Right ventricle myocardium superior (tissue), 1 donor: ENCODE measurements at regions not wholly inside any gene's neighbourhood (a gene's known extent, or its start where the extent isn't known, plus 50 kb on each side); places are given as distances from the start of the nearest gene placed in this dataset.
"Not testable (repeated sequence)": the region's sequence is repeated elsewhere in the genome, so short reads cannot be mapped to it uniquely, and the experiment has no call there.

Source experiments
- ATAC-seq: fragments of 200-7000 bp; cut with Tn5 transposase; one replicate; pipeline ENCODE4 v1.9.1; 2020; ENCODE audit warnings: mild to moderate bottlenecking; ENCODE audit not compliant: poor library complexity
- DNase-seq: peaks from one replicate; pipeline ENCODE4 v3.0.0-alpha.2; 2020
- intact Hi-C: fragments of 100-400 bp; cut with DNase I; formaldehyde crosslinking; loops from one replicate; pipeline ENCODE4 v1.11.2; 2022
- donor health status: DM: no; HTN: yes; CAD: no; lungs with severe emphysema.

DNA sequence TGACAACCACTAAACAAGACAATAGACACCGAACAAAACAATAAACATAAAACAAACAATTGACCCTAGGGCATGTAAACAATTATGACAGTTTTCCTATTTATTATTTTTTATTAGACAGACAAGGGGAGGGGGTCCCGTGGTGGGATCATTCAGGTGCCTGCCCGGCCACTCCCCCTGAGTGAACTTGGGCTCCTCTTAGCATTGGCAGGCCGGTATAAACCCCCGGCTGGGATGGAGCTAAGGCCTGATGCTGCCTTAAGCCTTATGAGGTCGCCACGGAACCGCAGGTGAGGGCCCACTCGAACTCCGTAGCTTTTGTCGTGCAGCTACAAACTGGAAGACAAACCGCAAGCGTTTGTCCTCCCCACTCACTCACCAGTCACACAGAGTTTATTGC lies 121.8 kb upstream of the KCNJ3 start:
- DNase-seq, ATAC-seq, intact Hi-C loops: not testable (repeated sequence)

DNA sequence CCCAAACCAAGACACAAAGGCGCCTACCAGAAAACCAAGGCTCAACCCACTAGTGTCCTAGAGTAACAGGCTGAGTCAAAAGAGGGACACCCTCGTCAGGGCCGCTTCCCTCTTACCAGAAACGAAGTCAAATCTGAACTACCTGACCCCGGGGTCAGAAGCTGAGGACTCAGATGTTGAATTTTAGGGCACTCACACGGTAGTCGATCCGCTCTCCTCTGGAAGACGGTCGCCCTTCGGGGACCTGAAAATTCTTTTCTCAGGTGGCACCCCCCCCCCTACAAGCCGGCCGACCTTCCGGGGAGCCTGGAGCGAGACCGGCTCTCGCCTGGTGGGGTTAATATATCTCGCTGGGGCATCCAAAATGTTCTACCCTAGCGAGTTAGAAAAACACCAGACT lies 121.1 kb upstream of the KCNJ3 start:
- no peak for ATAC-seq

DNA sequence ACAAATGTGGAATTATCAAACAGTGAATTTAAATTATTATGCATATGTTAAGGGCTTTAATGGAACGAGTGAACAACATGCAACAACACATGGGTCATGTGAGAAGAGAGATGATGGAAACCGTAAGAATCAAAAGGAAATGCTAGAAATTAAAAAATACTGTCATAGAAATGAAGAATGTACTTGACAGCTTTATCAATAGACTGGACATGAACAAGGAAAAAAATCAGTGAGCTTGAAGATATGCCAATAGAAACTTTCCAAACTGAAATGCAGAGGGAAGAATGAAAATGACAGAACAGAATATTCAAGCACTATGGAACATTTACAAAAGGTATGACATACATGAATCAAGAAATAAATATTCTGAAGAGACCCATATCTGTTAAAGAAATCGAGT lies 117.7 kb upstream of the KCNJ3 start:
- intact Hi-C loops = no loop called here
- no peak for DNase-seq
- no peak for ATAC-seq

More for the DNA sequence above, 121.1 kb upstream of the KCNJ3 start:
- no peak for DNase-seq
- intact Hi-C loops = no loop called here

GRCh38 chr2:154582694-154583093 lies 115.8 kb upstream of the KCNJ3 start:
- DNase-seq, ATAC-seq, intact Hi-C loops: not testable (repeated sequence)

DNA sequence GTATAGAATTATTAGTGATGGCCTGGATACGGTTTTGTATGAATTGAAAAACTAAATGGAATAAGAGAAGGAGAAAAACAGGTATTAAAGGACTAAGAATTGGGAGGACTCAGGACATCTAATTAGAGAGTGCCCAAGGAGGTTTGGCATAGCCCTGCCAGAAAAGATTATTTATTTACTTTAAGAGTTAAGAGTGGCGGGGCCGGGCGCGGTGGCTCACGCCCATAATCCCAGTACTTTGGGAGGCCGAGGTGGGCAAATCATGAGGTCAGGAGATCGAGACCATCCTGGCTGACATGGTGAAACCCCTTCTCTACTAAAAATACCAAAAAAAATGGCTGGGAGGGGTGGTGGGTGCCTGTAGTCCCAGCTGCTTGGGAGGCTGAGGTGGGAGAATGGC lies 115.2 kb upstream of the KCNJ3 start:
- intact Hi-C loops, DNase-seq, ATAC-seq: not testable (repeated sequence)

DNA sequence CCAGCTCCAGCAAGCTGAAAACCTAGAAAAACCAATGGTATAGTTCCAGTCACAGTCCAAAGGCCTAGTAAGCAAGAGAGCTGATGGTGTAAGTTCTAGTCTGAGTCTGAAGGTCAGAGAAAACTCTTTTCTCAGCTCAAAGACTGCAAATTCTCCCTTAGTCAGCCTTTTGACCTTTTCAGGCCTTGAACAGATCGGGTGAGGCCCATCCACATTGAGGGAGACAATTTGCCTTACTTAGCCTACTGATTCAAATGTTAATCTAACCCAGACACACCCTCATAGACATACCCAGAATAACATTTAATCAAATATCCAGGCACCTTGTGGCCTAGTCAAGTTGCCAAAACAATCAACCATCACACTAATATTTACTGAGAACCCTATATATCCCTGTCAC lies 110.8 kb upstream of the KCNJ3 start:
- no peak for ATAC-seq
- DNase-seq = no peak
- intact Hi-C loops = no loop called here

DNA sequence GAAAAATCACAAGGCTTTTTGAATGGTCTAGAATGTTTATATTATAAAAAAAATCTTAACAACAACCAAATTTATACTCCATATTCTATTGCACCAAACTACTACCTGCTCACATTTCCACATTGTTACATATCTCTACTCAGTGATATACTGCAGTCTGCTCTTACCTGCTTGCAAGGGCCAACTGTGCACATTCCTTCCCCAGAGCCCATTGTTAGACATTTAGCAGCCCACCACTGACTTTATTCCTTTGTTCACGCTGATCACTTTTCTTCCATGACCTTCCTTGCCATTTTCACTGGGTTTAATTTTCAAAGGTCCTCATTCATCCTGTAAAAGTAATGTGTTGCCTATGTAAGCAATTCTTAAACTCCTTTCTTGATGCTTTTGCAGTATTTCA lies 109.7 kb upstream of the KCNJ3 start:
- intact Hi-C loops = no loop called here
- ATAC-seq = no peak
- DNase-seq = no peak

DNA sequence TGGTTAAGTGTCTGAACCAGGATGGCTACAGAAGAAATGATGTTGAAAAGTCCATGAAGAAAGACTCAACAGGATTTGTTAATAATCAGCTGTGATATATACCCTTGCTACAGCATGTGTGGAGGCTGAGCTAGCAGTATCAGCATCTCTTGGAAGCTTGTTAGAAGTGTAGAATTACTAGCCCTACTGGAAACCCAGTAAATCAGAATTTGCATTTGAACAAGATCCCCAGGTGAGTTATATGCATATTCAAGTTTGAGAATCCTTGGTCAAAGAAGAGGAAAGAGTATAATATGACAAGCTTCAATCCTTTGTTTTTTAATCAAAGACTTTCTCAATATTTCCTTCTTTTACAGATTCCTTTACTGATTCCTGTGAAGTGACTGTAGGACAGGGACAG lies 109.0 kb upstream of the KCNJ3 start:
- intact Hi-C loops = no loop called here
- no peak for ATAC-seq
- no peak for DNase-seq

- intact Hi-C loops = no loop called here
- DNase-seq (no peak), ATAC-seq (no peak)
These were observed 107.1 kb upstream of the KCNJ3 start for GRCh38 chr2:154591294-154591820.

GRCh38 chr2:154599189-154599588 lies 99.3 kb upstream of the KCNJ3 start:
- intact Hi-C loops = no loop called here
- DNase-seq (no peak), ATAC-seq (no peak)

DNA sequence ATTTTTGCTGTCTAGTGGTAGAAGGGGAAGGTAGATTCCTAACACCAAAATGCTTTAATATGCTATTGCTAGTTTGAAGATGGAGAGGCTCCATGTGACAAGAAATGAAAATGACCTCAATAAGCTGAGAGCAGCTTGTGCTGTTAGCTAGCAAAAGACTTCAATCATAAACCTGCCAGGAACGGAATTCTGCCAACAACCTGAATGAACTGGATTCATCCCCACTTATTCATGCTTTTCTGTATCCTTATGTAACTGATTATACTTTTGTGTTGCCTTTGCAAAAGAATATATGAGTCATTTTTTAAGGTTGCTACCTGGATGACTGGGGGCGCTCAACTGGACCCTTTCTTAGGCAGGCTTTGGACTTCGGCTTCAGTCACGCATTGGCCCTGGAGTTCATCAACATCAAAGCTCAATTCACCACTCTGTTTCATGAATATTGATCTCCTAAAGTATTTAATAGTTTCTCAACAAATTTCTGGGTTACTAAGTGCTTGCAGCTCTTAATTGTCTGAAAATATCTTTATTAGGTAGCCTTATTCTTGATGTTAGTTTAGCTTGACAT lies 97.5 kb upstream of the KCNJ3 start:
- intact Hi-C loops = no loop called here
- DNase-seq (no peak), ATAC-seq (no peak)

- ATAC-seq = no peak
- DNase-seq = no peak
- intact Hi-C loops = no loop called here
These were observed 94.8 kb upstream of the KCNJ3 start for GRCh38 chr2:154603682-154604081.

GRCh38 chr2:154608438-154608837 lies 90.1 kb upstream of the KCNJ3 start:
- no peak for ATAC-seq
- intact Hi-C loops = no loop called here
- DNase-seq = no peak

DNA sequence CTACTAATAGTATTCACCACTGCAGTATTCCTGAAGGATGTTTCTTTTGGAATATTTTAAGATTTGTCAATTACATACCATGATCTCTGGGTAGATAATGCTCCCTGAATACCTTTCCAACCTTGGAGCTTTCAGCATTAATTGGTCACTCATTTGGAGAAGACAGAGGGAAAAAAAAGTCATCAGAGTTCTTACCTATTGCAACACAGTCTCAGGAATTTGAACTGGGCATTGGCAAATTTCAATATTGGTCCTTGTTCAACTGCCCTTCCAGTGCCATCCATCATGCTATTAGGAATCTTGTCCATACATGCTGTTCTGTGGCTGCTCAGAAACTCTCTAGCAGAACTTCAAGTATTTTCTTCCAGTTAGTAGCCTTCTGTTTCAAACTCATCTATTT lies 83.6 kb upstream of the KCNJ3 start:
- intact Hi-C loops = no loop called here
- no peak for DNase-seq
- no peak for ATAC-seq

DNA sequence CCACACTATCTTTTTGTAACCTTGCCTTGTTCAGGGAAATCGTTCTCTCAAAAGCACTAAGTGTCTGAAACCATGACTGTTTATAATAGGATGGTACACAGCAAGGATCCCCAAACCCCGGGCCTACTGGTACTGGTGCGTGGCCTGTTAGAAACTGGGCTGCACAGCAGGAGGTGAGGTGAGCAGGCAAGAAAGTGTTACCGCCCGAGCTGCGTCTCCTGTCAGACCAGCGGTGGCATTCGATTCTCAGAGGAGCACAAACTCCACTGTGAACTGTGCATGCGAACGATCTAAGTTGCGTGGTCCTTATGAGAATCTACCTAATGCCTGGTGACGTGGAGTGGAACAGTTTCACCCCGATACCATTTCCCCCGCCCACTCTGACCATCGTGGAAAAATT lies 81.8 kb upstream of the KCNJ3 start:
- intact Hi-C loops = no loop called here
- no peak for DNase-seq

DNA sequence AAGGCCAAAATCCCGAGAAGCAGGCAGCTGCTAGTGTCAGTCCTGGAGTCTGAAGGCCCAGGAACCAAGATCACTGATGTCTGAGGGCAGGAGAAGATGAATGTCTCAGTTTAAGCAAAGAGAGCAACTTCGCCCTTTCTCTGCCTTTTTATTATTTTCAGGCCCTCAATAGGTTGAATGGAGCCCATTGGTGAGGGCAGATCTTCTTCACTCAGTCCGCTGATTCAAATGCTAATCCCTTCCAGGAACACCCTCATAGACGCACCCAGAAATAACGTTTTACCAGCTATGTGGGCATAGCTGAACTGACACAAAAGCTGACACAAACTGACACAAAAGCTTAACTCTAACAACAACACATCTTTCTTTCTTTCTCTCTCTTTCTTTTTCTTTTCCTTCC lies 78.0 kb upstream of the KCNJ3 start:
- no peak for DNase-seq
- ATAC-seq = no peak
- intact Hi-C loops = no loop called here

More for the DNA sequence above, 81.8 kb upstream of the KCNJ3 start:
- ATAC-seq = no peak

DNA sequence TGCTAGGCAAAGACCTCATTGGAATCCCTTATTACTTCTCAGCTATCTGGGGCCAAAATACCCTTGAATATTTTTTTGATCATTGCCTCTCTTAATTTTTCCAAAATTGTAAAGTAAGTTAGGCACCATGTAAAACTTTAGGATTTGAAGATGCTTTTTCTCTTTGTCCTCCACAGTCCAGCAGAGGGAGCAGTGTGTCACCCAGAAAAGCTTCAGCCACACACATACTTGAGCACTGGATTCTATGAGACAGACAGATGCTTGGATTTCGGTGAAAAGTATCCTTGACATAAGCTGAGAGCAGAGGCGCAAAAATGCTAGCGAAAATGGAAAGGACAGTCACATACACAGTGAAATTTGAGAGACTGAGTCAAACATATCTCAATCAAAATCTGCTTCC lies 74.7 kb upstream of the KCNJ3 start:
- peak; percentile 41 for ATAC-seq

GRCh38 chr2:154637456-154637855 lies 61.0 kb upstream of the KCNJ3 start:
- DNase-seq = no peak
- ATAC-seq = no peak
- intact Hi-C loops = no loop called here

More for the DNA sequence above, 74.7 kb upstream of the KCNJ3 start:
- intact Hi-C loops = no loop called here
- no peak for DNase-seq

- ATAC-seq (peak; percentile 39), DNase-seq (no peak)
- intact Hi-C loops = no loop called here
These were observed 59.7 kb upstream of the KCNJ3 start for GRCh38 chr2:154638783-154639182.

- DNase-seq = no peak
- ATAC-seq = no peak
- intact Hi-C loops = no loop called here
These were observed 58.5 kb upstream of the KCNJ3 start for GRCh38 chr2:154640000-154640399.
